LoVo (cell line): ENCODE measurements at regions not wholly inside any gene's neighbourhood (a gene's known extent, or its start where the extent isn't known, plus 50 kb on each side); places are given as distances from the start of the nearest gene placed in this dataset.

Experiments
- DNase-seq: peaks from one replicate; pipeline ENCODE4 v3.0.0-alpha.2; 2016; ENCODE audit warnings: low spot score

DNA sequence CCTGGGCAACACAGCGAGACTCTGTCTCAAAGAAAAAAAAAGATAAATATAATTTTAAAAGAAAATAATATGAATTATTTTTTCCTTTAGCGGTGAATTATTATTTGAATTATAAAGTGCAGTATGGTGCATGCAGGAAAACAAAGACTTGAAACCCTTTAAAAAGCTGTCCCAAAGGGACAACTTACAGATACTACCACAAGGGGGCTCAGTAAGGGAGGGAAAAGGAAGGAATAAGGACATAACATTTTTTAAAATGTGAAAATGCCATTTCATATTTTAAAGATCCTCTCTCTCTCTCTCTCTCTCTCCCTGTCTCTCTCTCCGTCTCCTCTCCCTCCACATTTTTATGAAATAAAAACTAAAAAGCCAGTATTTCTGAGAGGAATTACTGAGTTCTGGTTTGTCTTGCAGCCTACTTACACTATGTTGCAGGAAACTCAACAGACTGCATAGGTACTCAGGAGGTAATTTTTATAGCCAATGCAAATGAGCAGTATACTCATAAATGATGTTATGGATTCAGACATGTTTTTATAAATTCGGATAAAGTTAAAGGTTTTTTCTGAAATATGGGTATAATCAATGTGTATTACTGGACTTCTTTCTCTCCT lies 455.0 kb upstream of the GJE1 start:
- DNase-seq, result peak; percentile 34

DNA sequence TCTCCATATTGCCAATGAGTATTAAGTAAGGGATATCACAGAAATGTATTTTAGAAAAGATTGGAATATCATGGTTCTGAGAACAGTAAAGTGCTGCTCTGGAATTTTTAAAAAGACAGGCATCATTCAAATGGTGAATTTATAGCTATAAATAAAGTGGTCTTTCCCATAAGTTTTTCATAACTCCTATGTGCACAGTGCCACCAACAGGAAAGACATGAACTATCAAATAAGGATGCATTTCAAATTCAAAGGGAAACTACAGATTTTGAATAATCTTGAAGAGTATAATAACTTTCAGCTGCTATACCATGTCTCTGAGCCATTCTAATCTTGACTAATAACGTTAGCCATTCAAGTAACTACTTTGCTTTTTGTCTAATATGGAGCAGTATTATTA lies 456.8 kb upstream of the GJE1 start:
- DNase-seq, result no peak

DNA sequence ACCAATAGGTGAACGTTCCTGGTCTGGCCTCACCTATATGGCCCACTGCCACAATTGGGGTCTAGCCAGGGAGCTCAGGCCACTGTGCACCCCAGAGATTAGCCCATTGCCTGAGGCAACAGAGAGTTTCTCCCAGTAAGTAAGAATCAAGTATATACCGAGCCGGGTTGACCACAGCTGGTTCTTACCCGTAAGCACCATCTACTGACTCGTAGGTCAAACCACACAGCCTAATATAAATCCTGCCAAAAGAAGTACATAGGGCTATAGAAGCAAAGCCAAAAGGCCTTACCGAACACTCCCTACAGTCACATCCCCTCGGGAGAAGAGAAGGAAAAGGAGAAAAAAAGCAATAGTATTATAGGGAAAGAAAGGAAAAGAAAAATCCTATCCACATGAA lies 463.6 kb upstream of the GJE1 start:
- no peak for DNase-seq

DNA sequence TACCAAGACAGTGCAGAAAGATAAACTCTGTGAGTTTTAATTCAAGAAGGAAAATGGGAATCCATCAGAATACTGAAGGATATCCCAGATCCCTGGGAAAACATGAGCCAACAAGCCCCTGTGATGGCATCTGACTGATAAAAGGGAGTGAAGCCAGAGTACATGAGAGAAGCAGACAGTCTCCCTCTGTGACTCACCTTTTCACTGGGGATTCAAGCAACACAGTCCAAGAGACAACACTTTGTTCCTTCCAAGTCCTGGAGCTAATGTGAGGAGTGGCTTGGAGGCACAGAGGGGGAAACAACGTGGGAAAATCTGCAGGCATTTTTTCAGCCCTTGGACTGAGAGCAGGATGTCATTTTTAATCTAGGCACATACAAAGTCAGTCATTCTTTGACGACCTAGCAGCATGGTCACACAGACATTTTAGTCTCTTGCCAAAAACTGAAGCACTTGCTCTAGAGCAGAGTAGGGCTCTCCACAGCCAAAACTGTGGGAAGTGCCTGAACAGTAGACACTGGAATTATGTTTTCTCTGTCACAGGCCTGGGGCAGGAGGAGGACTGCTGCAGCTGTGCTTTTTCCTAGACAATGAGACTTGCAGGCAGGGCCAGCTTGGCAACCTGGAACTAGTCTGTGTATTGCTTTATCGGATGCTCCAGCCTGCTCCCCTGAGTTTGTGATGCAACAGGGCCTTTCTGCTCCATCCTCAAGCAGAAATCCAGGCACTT lies 465.0 kb upstream of the GJE1 start:
- DNase-seq, result no peak

DNA sequence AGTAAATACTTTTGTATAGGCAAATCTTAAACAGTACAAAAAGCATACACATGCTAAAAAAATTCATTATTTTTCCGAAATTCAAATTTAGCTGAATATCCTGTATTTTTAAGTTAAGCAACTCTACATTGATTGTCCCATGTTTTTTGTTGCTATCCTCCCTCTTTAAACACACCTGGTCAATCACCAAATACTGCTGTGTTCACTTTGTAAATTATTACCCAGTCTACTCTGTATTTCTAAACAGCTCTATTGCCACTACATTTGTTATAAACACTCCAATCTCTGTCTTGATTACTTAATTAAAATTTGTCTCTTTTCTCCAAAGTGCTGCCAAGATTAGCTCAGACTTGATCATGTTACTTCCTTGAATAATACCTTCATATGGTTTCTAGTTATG lies 466.5 kb upstream of the GJE1 start:
- DNase-seq, result no peak

DNA sequence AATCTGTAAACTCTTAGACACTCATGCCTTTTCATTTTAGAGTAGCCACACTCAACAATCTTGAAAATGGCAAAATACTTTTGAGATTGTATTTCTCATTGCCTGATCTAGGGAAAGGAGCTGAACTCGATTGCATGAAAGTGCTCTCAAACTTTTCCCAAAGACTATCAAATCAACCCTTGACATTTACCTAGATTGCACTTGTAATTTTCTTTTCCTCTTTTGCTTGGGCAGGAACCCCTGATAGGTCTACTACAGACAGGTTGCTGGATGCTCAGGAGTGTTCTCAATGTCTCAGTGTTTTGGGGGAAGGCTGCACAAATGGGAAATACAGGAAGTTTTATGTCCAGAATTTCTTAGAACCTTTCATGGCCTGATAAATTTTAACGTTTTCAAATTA lies 468.0 kb upstream of the GJE1 start:
- no peak for DNase-seq

DNA sequence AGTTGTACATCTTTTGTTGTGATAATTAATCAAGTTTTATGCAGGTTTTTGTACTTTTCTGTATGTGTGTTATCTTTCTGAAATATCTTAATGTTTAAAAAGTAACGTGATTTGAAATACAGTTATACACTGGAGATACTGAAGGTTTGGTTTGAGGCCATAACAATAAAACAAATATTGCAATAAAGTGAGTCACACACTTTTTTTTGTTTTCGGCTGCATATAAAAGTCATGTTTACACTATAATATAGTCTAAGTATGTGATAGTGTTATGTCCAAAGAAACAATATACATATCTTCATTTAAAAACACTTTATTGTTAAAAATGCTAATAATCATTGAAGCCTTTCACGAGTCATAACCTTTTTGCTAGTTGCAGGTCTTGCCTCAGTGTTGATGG lies 473.1 kb upstream of the GJE1 start:
- no peak for DNase-seq

DNA sequence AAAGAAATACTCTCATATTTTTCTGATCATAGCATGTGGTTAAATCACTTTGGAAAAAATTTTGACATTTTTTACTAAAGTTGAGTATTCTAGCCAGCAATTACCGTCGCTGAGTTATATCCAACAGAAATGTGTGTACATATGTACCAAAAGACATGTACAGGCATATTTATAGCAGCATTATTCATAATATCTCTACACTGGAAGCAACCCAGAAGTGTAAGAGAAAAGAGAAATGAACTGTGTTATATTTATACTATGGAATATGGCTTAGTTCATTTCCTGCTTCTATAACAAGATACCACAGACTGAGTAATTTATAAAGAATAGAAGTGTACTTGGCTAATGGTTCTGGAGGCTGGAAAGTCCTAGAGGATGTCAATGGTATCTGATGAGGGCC lies 474.0 kb upstream of the GJE1 start:
- no peak for DNase-seq

DNA sequence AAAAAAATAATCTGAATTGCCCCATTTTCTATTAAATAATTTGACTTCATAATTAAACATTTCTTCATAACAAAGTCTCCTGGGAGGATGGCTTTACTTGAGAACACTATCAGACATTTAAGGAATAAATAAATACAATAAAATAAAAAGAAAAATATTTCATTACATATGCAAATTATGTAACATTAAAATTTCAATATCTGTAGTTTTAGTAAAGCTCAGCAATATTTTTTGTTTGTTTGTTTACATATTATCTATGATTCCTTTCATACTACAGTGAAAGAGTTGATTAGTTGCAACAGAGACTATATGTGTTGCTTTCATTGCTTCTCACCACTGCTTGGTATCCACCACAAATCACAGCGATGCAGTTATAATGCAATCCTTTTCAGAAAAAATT lies 474.9 kb upstream of the GJE1 start:
- DNase-seq, result no peak

DNA sequence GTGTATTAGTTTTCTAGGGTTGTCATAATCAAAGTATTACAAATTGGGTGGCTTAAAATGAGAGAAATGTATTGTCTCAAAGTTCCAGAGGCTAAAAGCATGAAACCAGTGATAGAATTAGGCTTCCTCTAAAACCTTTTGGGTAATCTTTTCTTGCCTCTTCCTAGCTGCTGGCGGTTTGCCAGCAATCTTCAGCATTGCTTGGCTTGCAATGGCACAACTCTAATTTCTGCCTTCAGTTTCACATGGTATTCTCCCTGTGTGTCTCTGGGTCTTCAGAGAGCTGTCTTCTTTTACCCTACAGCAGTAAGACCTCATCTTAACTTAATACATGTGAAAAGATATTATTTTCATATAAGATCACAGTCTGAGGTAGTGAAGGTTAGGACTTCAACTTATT lies 479.1 kb upstream of the GJE1 start:
- peak; percentile 3 for DNase-seq

DNA sequence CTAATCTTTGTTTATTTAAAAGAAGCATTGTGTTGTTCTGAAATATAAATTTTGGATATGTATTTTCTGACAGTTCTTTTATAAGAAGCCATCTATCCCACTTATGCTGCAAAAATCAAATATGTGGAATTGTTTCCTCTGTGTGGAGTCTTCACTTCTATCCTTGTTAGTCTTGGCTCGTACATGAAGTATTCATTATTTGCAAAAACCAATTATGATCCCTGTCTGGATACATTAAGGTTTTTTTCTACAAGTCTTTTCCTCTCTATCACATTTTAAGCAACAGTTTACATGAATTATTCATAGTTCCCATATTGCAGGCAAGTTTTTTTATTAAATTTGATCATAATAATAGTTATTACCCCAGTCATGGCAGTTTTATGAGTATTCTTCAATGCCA lies 490.8 kb upstream of the GJE1 start:
- no peak for DNase-seq

DNA sequence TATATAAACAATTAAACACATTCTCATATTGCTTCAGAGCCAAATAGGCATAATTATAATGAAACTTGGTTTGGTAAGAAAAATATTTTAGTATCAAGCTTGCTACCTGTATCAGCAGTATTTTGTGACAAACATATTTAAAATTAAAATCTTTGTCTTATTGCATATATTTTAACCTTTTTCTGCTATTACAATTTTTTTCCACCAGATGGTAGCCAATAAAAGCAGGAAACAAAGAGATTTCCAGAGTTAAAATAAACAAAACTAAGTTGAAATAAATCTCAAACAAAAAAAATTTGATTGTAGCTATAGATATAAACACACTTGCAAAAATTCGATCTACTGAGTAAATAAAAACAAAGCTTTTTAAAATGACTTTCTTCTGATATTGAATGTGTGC lies 491.3 kb upstream of the GJE1 start:
- no peak for DNase-seq

DNA sequence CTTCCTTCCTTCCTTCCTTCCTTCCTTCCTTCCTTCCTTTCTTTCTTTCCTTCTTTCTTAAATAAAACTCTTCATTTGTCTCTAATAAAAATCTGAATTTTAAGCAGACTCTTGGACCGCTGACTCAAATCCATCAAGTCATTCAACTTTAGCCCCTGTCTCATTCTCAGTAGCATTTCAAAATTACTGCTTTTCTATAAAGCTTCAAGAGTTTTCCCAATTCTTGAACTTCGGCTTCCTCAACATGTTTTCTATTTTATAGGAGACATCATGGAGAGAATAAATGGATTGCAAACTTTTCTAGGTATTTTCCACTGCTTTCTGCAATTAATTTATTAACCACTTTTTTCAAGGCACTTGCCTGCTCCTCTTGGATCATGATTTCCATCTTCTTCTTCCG lies 497.1 kb upstream of the GJE1 start:
- no peak for DNase-seq

DNA sequence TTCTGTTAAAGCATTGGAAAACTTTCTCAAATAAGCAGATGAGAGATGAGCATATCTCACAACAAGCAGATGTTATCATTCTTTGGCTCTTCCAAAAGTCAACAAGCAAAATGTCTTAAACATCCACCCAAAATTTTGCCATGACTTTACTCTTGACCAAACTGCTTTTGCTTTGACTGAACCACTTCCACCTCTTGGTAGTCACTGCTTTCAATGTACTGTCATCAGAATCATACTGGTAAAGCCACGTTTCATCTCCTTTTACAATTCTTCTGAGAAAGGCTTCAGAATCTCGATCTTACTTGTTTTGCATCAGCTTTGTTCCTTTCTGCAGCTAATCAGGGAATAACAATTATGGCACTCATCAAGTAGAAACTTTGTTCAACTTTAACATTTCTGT lies 498.5 kb upstream of the GJE1 start:
- DNase-seq, result no peak

DNA sequence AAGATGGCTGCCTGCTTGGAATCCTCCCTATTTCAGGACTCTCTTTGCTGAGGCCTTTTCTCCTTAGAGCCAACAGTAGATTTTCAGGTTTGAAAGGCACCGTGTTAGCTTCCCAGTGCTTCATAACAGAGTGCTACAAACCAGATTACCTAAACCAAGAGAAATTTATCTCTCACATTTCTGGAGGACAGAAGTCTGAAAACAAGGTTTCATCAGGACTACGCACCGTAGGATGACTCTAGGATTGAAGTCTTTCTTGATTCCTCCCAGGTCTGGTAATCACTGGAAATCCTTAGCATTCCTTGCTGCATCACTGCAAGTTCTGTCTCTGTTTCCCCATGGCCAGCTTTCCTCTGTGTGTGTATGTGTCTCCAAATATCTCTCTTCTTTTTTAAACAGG lies 508.4 kb upstream of the GJE1 start:
- no peak for DNase-seq

DNA sequence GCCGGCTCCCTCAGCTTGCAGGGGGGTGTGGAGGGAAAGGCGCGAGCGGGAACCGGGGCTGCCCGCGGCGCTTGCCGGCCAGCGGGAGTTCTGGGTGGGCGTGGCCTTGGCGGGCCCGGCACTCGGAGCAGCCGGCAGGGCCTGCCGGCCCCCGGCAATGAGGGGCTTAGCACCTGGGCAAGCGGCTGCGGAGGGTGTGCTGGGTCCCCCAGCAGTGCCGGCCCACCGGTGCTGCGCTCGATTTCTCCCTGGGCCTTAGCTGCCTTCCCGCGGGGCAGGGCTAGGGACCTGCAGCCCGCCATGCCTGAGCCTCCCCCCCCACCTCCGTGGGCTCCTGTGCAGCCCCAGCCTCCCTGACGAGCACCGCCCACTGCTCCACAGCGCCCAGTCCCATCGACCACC lies 514.5 kb upstream of the GJE1 start:
- no peak for DNase-seq

DNA sequence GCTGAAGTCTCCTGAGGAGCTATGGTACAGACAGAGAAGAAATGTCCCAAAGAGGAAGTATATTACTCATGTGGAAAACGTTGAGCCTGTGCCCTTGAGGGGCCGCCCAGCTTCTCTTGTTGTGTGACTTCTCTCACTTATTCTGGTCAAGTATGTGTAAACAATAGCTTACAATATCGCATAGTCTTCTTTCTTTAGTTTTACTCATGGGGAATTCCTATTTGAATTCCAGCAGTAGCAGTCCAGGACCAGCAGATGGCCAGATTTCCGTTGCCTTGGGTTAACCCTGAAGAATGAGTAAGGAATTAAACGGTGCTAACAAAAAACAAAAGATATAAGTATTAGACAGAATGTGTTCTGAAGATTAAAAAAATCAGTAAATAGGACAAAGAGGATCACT lies 522.0 kb upstream of the GJE1 start:
- DNase-seq, result no peak

DNA sequence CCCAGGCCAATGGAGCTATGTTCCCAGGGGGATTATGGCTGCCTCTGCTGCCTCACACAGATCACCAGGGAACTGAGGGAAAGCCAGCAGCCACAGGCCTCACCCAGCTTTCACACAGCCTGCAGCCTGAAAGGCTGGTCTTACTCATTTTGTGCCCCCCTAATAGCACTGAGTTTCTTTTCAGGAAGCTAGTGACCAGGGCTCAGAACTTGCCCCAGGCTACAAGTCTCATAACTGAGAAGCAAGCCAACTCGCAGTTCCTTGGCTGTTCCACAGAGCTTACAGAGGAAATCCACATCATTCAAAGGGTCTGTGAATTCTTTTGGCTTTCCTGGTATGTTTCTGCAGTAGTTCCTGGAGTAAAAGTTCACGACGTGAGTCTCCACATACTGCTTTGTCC lies 524.8 kb upstream of the GJE1 start:
- no peak for DNase-seq

DNA sequence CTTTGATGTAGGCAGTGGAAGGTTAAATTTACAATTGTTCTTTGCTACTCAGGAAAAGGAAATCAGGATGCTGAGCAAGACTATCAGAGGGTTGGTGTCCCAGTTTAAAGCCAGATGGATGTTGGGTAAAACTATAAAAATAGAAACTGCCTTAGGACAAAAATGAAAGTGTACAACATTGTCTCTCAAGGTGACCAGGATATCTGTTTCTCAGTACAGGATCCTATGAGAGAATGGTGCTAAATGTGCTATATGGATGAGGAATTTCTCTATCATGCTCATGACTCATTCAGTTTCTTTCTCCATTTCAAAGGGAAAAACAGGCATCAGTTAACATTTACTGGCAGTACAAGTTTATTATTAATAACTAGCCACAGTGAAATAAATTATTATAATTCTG lies 534.2 kb upstream of the GJE1 start:
- DNase-seq, result no peak

DNA sequence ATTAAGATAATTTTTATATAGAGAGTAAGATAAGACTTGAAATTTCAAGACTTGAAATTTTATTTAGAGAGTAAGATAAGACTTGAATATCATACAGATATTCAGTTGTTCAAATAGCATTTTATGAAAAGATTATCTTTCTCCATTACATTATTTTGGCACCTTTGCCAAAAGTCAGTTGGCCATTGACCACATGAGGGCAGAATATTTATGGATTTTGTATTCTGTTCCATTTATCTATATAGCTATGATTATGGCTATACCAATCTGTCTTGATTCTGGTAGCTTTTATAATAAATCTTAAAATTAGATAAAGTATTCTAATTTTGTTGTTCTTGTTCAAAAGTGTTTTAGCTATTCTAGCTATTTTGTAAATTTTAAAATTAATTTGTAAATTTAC lies 537.9 kb upstream of the GJE1 start:
- no peak for DNase-seq

DNA sequence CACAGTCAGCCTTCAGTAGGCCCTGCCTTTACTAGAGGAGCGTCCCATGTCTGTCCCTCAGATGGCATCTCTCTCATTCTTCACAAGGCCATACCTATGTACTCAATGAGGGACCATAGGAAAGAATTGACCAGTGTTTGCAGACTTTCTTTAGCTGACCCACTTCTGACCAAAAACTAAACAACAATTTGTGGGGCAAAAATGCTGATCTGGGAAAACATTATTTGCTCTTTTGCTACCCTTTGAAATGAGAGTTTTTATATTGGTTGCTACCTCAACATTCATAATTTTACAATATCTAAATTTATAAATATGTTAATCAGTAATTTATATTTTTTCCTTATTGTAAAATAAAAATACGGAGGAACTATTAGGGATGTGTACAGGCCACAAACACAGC lies 539.4 kb upstream of the GJE1 start:
- no peak for DNase-seq

DNA sequence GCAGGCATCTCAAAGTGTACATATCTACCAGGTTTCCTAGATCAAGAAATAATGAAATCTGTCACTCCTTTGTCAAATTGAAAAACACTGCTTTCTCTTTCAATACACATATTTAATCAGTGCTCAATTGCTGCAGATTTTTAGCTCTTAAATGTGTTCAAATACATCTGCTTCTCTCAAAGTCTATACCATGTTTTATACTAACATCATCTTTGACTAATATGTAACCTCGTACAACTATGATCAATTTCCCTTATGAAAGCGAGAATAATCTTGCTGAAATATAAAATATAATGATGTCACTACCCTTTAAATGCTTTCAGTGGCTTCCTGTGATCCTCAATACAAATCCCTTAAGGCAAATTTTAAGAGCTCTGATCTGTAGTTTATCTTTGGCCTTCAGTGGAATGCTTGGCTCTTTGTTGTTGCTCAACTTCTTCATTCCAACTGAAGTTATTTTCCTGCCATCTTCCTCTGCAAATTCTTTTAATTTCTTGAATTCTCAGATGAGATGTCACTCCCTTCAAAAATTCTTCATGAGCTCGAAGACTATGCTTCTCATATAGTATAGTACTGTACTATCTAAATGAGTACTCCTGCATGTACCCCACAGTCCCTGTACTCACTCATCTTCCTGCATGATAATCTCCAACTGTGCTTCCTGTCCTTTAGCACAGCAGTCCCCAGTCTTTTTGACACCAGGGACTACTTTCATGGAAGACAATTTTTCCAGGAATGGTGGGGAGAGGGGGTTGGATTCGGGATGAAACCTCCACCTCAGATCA lies 545.1 kb upstream of the GJE1 start:
- DNase-seq, result no peak

DNA sequence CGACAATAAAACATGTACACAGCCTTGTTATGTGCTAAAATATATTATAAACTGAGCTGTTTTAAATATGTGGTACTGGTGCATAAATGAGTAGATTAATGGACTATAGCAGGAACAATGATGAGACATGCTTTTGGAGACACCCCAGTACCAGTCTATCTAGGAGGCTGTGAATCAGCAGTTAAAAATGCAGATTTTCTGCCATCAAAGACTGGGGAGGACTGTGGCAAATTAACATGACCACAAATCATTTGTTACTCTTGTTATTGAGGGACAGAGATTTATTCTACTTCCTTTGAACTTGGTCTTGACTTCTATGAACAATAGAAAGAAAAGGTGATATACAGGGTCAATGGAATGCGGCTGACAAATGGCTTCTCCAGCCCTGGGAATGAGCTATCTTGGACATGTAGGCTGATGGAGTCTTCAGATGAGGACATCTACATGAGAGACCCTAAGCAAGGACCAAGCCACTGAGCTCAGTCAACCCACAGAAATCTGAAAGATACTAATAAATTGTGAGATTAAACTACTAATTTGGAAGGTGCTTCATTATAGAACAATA lies 551.7 kb upstream of the GJE1 start:
- no peak for DNase-seq
